Smooth muscle cell (in vitro differentiated cells): ENCODE measurements at regions not wholly inside any gene's neighbourhood (a gene's known extent, or its start where the extent isn't known, plus 50 kb on each side); places are given as distances from the start of the nearest gene placed in this dataset.

Source experiments
- DNase-seq: peaks from one replicate; lab custom pipeline; 2025; ENCODE audit not compliant: unreplicated experiment; lab: John Stamatoyannopoulos, UW
- H2AFZ ChIP-seq: fragments of 200-600 bp; sonication (generic); 2 replicates; pipeline ENCODE4 v1.6.0; 2016; ENCODE audit warnings: antibody characterized with exemption, low read depth, mild to moderate bottlenecking
- H3F3A ChIP-seq: fragments of 200-600 bp; sonication (generic); 2 replicates; pipeline ENCODE4 v1.6.0; 2017; ENCODE audit warnings: antibody characterized with exemption, low read depth
- H3K27ac ChIP-seq: fragments of 200-600 bp; sonication (generic); 2 replicates; pipeline ENCODE4 v1.5.1; 2016; ENCODE audit warnings: low read depth, mild to moderate bottlenecking
- H3K27me3 ChIP-seq: fragments of 200-600 bp; sonication (generic); 2 replicates; pipeline ENCODE4 v1.6.1; 2016; ENCODE audit warnings: low read depth, mild to moderate bottlenecking
- H3K36me3 ChIP-seq: fragments of 200-600 bp; sonication (generic); 2 replicates; pipeline ENCODE4 v1.5.1; 2016; ENCODE audit warnings: low read depth
- H3K4me1 ChIP-seq: fragments of 200-600 bp; sonication (generic); 2 replicates; pipeline ENCODE4 v1.5.1; 2016; ENCODE audit warnings: low read depth
- H3K4me2 ChIP-seq: fragments of 200-600 bp; sonication (generic); 2 replicates; pipeline ENCODE4 v1.6.0; 2016; ENCODE audit warnings: mild to moderate bottlenecking
- H3K4me3 ChIP-seq: fragments of 200-600 bp; sonication (generic); 2 replicates; pipeline ENCODE4 v1.5.1; 2016; ENCODE audit warnings: mild to moderate bottlenecking
- H3K79me2 ChIP-seq: fragments of 200-600 bp; sonication (generic); 2 replicates; pipeline ENCODE4 v1.6.0; 2016; ENCODE audit warnings: low read depth, mild to moderate bottlenecking
- H3K9ac ChIP-seq: fragments of 200-600 bp; sonication (generic); 2 replicates; pipeline ENCODE4 v1.6.0; 2016; ENCODE audit warnings: low read depth
- H3K9me3 ChIP-seq: fragments of 200-600 bp; sonication (generic); replicated peaks from 2 replicates; pipeline ENCODE4 v1.5.1; 2016; ENCODE audit warnings: low read depth
- H4K20me1 ChIP-seq: fragments of 200-600 bp; sonication (generic); 2 replicates; pipeline ENCODE4 v1.6.0; 2016; ENCODE audit warnings: low read depth
- CTCF ChIP-seq: fragments of 200-600 bp; sonication (generic); IDR thresholded peaks from 2 replicates; pipeline ENCODE4 v1.5.1; 2017; ENCODE audit warnings: borderline replicate concordance, mild to moderate bottlenecking, antibody characterized with exemption; ENCODE audit not compliant: insufficient read depth, poor library complexity, severe bottlenecking
- WGBS: methylation state at CpG from one replicate; pipeline ENCODE4 v1.1.7; 2016; ENCODE audit warnings: low lambda C conversion rate; 5-methylcytosine and 5-hydroxymethylcytosine counted together

GRCh38 chr4:12747154-12747553, 737.0 kb downstream of the RAB28 start:
- Histone ChIP-seq H3F3A (no peaks in the 10 kb centered on the region), H3K9me3 (no peaks in the 10 kb centered on the region), H3K27ac (no peak overlapping the region), H3K79me2 (no peaks in the 10 kb centered on the region), H4K20me1 (no peaks in the 10 kb centered on the region), H3K9ac (no peak overlapping the region), H2AFZ (no peak overlapping the region), H3K36me3 (no peaks in the 10 kb centered on the region), H3K4me2 (no peak overlapping the region), H3K4me1 (no peaks in the 10 kb centered on the region), H3K27me3 (no peaks in the 10 kb centered on the region), H3K4me3 (no peak overlapping the region)
- WGBS = 95% methylated on average over 5 of the region's 5 CpGs
- TF ChIP-seq CTCF = no peak
- no peak for DNase-seq

DNA sequence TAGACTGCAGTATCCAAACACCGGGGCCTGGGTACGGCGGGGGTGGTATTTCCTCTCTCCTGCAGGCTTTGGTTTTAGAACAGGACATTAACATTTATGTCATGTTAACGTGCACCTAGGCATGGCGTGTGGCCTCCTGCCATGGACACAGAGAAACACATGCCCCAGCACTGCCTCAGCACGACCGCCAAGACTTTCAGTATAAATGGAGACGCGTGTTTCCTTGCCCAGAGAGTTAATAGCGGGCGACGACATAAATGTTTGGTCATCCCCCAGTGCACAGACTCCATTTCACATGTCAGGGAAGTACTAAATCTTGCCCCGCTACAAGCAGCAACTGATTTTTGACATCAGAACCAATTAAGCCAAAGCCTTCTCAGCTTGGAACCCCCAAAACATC, 737.9 kb downstream of the RAB28 start:
- Histone ChIP-seq H3K79me2 (no peaks in the 10 kb centered on the region), H3K27ac (no peak overlapping the region), H3K4me2 (no peak overlapping the region), H3K27me3 (no peaks in the 10 kb centered on the region), H2AFZ (no peak overlapping the region), H4K20me1 (no peaks in the 10 kb centered on the region), H3K9ac (no peak overlapping the region), H3K9me3 (no peaks in the 10 kb centered on the region), H3K4me3 (no peak overlapping the region), H3K4me1 (no peaks in the 10 kb centered on the region), H3K36me3 (no peaks in the 10 kb centered on the region), H3F3A (no peaks in the 10 kb centered on the region)
- no peak for DNase-seq
- WGBS = 91% methylated on average over 13 of the region's 13 CpGs
- TF ChIP-seq CTCF = no peak

DNA sequence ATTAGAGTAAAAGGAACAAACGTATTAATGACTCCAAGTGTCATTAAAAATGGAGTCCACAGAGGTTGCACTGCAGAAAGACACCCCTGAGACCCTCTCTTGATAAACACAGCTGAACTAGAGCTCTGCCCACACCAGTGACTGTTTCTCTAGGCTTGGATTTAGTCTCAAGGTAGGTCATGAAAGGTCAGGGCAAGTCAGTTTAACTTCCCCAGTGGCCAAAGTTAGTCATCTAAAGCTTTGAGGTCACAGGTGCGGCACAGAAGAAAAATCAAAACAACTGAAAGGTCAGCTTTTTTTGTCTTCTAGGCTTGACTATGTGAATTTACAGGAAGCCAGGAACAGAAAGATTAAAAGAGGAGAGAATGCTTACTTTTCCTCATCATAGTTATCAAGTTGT, 749.6 kb downstream of the RAB28 start:
- Histone ChIP-seq H3K9me3 (no peaks in the 10 kb centered on the region), H3K27me3 (peaks cover 20% of the 10 kb centered on the region), H4K20me1 (no peaks in the 10 kb centered on the region), H3K4me2 (no peak overlapping the region), H3K79me2 (no peaks in the 10 kb centered on the region), H3K4me3 (no peak overlapping the region), H3K4me1 (no peaks in the 10 kb centered on the region), H3K27ac (no peak overlapping the region), H3F3A (no peaks in the 10 kb centered on the region), H3K36me3 (no peaks in the 10 kb centered on the region), H3K9ac (no peak overlapping the region), H2AFZ (no peak overlapping the region)
- DNase-seq = no peak
- 80% methylated on average over 2 of the region's 2 CpGs for WGBS
- TF ChIP-seq CTCF = no peak

DNA sequence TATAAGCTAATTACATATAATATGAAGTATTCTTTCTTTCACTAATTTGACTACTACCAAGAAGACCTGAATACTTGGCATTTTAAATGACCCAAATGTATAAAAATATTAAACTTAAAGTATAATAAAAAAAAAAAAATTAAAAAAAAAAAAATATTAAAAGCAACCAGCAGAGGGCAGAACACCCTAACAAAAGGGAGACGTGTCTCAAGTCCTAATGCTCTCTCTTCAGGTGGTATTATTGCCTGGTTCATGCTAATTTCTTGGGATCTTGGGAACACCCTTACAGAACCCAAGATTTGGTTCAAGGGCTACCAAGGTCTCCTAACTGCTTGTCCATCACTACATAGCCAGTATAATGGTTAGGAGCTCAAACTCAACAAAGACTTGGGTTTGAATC, 754.8 kb downstream of the RAB28 start:
- no peak overlapping the region for H3K9ac ChIP-seq
- H3K4me1 ChIP-seq = no peaks in the 10 kb centered on the region
- H3F3A ChIP-seq = no peaks in the 10 kb centered on the region
- no peaks in the 10 kb centered on the region for H3K79me2 ChIP-seq
- WGBS = 0% methylated on average over 1 of the region's 1 CpG
- H4K20me1 ChIP-seq = no peaks in the 10 kb centered on the region
- H3K27me3 ChIP-seq = peaks cover 21% of the 10 kb centered on the region
- no peak overlapping the region for H2AFZ ChIP-seq
- H3K4me3 ChIP-seq = no peak overlapping the region
- H3K36me3 ChIP-seq = no peaks in the 10 kb centered on the region
- no peak overlapping the region for H3K27ac ChIP-seq
- peak; percentile 67 for TF ChIP-seq CTCF
- H3K9me3 ChIP-seq = no peaks in the 10 kb centered on the region
- no peak for DNase-seq
- no peak overlapping the region for H3K4me2 ChIP-seq
